ENCODE measurements at regions not wholly inside any gene's neighbourhood (a gene's known extent, or its start where the extent isn't known, plus 50 kb on each side); places are given as distances from the start of the nearest gene placed in this dataset.

DNA sequence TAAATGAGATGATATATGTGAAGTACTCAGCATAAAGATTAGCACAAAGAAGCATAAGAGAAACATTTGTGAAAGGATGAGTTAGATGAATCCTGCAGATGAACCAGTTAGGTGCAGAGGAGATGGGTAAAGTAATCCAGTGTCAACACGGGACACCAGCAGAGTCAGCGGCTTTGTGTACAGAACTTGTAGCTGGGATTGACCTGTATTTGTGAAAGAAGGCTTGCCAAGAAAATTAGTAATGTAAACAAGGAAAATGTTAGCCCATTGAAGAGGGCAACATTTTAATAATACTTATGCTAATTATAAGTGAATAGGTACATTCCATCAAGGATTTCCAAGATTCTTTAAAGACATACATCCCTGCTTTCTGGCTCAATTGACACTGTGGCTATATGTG lies 255.7 kb downstream of the PTEN start:
- TF ChIP-seq, protein P1, sequence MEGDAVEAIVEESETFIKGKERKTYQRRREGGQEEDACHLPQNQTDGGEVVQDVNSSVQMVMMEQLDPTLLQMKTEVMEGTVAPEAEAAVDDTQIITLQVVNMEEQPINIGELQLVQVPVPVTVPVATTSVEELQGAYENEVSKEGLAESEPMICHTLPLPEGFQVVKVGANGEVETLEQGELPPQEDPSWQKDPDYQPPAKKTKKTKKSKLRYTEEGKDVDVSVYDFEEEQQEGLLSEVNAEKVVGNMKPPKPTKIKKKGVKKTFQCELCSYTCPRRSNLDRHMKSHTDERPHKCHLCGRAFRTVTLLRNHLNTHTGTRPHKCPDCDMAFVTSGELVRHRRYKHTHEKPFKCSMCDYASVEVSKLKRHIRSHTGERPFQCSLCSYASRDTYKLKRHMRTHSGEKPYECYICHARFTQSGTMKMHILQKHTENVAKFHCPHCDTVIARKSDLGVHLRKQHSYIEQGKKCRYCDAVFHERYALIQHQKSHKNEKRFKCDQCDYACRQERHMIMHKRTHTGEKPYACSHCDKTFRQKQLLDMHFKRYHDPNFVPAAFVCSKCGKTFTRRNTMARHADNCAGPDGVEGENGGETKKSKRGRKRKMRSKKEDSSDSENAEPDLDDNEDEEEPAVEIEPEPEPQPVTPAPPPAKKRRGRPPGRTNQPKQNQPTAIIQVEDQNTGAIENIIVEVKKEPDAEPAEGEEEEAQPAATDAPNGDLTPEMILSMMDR (IDR thresholded peaks at IDR 0.05): no peak
- TF ChIP-seq POLR2AphosphoS5 (IDR thresholded peaks at IDR 0.05; ENCODE audit: low read depth, low read length): no peak

All from Panc1 (cell line).